ENCODE measurements at regions not wholly inside any gene's neighbourhood (a gene's known extent, or its start where the extent isn't known, plus 50 kb on each side); places are given as distances from the start of the nearest gene placed in this dataset.

GRCh38 chr16:80889779-80890359, 85.5 kb upstream of the CDYL2 start:
- DNase-seq (no peak), ATAC-seq (ENCODE audit: insufficient read depth, low FRiP score) (no peak)
- H3K4me3 ChIP-seq: no peak overlapping the region
- no peaks in the 10 kb centered on the region for H3K4me1 ChIP-seq (ENCODE audit: control insufficient read depth in 5 of 5, insufficient read depth in 5 of 5, low read length in 5 of 5)
- H3K36me3 ChIP-seq (ENCODE audit: control insufficient read depth in 4 of 4, insufficient read depth in 4 of 4, low read length in 4 of 4): no peaks in the 10 kb centered on the region
- H3K27ac ChIP-seq (ENCODE audit: low read depth in 1 of 2, low read length in 1 of 2): no peak overlapping the region
- H3K27me3 ChIP-seq (ENCODE audit: control insufficient read depth in 3 of 3, insufficient read depth in 3 of 3, low read length in 2 of 3): no peaks in the 10 kb centered on the region
- no peak overlapping the region for H3K9ac ChIP-seq (ENCODE audit: insufficient read depth in 1 of 2, low read length in 2 of 2)
- TF ChIP-seq CTCF (IDR thresholded peaks at IDR 0.05; ENCODE audit: control extremely low read depth, extremely low read depth): no peak
- H3K9me3 ChIP-seq (ENCODE audit: control insufficient read depth in 4 of 4, insufficient read depth in 3 of 4, low read length in 3 of 4): no peaks in the 10 kb centered on the region
- WGBS, 2 donors: 70 to 80% methylated on average over 4 of the region's 4 CpGs

DNA sequence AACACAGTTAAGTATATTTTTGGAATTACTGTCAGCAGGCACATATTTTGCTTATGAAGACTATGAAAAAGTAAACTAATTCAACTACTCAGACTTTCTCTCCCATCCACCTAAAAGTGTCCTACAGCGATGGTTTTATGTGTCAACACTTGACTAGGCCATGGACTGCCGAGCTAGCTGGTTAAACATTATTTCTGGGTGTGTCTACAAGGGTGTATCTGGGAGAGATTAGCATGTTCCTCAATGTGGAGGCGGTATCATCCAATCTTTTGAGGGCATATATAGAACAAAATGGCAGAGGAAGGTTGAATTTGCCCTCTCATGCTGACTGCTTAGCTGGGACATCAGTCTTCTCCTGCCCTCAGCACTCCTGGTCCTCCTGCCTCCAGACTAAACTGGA, 82.7 kb upstream of the CDYL2 start:
- Histone ChIP-seq H3K27me3 (ENCODE audit: control insufficient read depth in 3 of 3, insufficient read depth in 3 of 3, low read length in 2 of 3) (peaks cover 0 to 2% (median 2%) of the 10 kb centered on the region in 3 donors), H3K4me3 (no peak overlapping the region), H3K4me1 (ENCODE audit: control insufficient read depth in 5 of 5, insufficient read depth in 5 of 5, low read length in 5 of 5) (no peaks in the 10 kb centered on the region), H3K27ac (ENCODE audit: low read depth in 1 of 2, low read length in 1 of 2) (no peak overlapping the region), H3K9me3 (ENCODE audit: control insufficient read depth in 4 of 4, insufficient read depth in 3 of 4, low read length in 3 of 4) (peaks cover 0 to 2% (median 0%) of the 10 kb centered on the region in 4 donors), H3K36me3 (ENCODE audit: control insufficient read depth in 4 of 4, insufficient read depth in 4 of 4, low read length in 4 of 4) (no peaks in the 10 kb centered on the region), H3K9ac (ENCODE audit: insufficient read depth in 1 of 2, low read length in 2 of 2) (no peak overlapping the region)
- WGBS, 2 donors: 68 to 84% methylated on average over 3 of the region's 3 CpGs
- no peak for ATAC-seq (ENCODE audit: insufficient read depth, low FRiP score)
- TF ChIP-seq CTCF (IDR thresholded peaks at IDR 0.05; ENCODE audit: control extremely low read depth, extremely low read depth): no peak
- no peak for DNase-seq

GRCh38 chr16:80883816-80884215, 79.4 kb upstream of the CDYL2 start:
- no peak for ATAC-seq (ENCODE audit: insufficient read depth, low FRiP score)
- no peak overlapping the region for H3K4me3 ChIP-seq
- H3K4me1 ChIP-seq (ENCODE audit: control insufficient read depth in 5 of 5, insufficient read depth in 5 of 5, low read length in 5 of 5): no peaks in the 10 kb centered on the region
- peaks cover 0 to 2% (median 2%) of the 10 kb centered on the region in 3 donors for H3K27me3 ChIP-seq (ENCODE audit: control insufficient read depth in 3 of 3, insufficient read depth in 3 of 3, low read length in 2 of 3)
- no peak overlapping the region for H3K9ac ChIP-seq (ENCODE audit: insufficient read depth in 1 of 2, low read length in 2 of 2)
- 78 to 85% methylated on average over 5 of the region's 5 CpGs for WGBS, 2 donors
- peaks cover 0 to 3% (median 0%) of the 10 kb centered on the region in 4 donors for H3K9me3 ChIP-seq (ENCODE audit: control insufficient read depth in 4 of 4, insufficient read depth in 3 of 4, low read length in 3 of 4)
- no peak overlapping the region for H3K27ac ChIP-seq (ENCODE audit: low read depth in 1 of 2, low read length in 1 of 2)
- H3K36me3 ChIP-seq (ENCODE audit: control insufficient read depth in 4 of 4, insufficient read depth in 4 of 4, low read length in 4 of 4): no peaks in the 10 kb centered on the region
- DNase-seq: no peak
- TF ChIP-seq CTCF (IDR thresholded peaks at IDR 0.05; ENCODE audit: control extremely low read depth, extremely low read depth): no peak

GRCh38 chr16:80883159-80883642, 78.8 kb upstream of the CDYL2 start:
- Histone ChIP-seq H3K36me3 (ENCODE audit: control insufficient read depth in 4 of 4, insufficient read depth in 4 of 4, low read length in 4 of 4) (no peaks in the 10 kb centered on the region), H3K27ac (ENCODE audit: low read depth in 1 of 2, low read length in 1 of 2) (no peak overlapping the region), H3K4me1 (ENCODE audit: control insufficient read depth in 5 of 5, insufficient read depth in 5 of 5, low read length in 5 of 5) (no peaks in the 10 kb centered on the region), H3K4me3 (no peak overlapping the region), H3K9ac (ENCODE audit: insufficient read depth in 1 of 2, low read length in 2 of 2) (no peak overlapping the region), H3K9me3 (ENCODE audit: control insufficient read depth in 4 of 4, insufficient read depth in 3 of 4, low read length in 3 of 4) (peaks cover 0 to 3% (median 0%) of the 10 kb centered on the region in 4 donors), H3K27me3 (ENCODE audit: control insufficient read depth in 3 of 3, insufficient read depth in 3 of 3, low read length in 2 of 3) (peaks cover 0 to 2% (median 2%) of the 10 kb centered on the region in 3 donors)
- WGBS, 2 donors: 44 to 77% methylated on average over 4 of the region's 4 CpGs
- DNase-seq: no peak
- TF ChIP-seq CTCF (IDR thresholded peaks at IDR 0.05; ENCODE audit: control extremely low read depth, extremely low read depth): no peak
- ATAC-seq (ENCODE audit: insufficient read depth, low FRiP score): no peak
